ENCODE measurements at regions not wholly inside any gene's neighbourhood (a gene's known extent, or its start where the extent isn't known, plus 50 kb on each side); places are given as distances from the start of the nearest gene placed in this dataset.

DNA sequence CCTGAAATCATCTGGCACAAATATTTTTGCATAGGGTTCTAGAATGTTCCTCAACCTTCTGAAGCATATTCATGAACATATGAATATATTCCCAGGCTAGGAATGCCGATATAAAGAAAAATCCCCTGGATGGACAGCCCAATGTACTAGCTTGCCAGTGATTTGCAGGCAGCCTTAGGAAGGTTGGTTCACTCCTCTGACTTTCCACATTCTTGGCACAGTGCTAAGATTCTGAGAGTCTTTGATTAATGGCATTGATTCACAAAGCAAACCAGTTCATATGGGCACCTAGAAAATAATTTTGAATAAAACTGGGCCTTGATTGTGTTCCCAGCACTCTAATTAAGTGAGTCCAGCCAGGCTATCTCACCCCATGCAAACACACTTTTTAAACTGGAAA is 56.9 kb upstream of the ENPP4 start:
- in situ Hi-C loops (cut with MboI; ENCODE audit: low sequenced_read_pairs) = loop anchor here (25.0 kb wide), 1 partner anchor 339 kb away; no protein-coding TSS in a partner anchor

- in situ Hi-C loops (cut with MboI; ENCODE audit: low sequenced_read_pairs) = no loop called here
Measured at GRCh38 chr6:46078294-46078693, 51.5 kb upstream of the ENPP4 start.

DNA sequence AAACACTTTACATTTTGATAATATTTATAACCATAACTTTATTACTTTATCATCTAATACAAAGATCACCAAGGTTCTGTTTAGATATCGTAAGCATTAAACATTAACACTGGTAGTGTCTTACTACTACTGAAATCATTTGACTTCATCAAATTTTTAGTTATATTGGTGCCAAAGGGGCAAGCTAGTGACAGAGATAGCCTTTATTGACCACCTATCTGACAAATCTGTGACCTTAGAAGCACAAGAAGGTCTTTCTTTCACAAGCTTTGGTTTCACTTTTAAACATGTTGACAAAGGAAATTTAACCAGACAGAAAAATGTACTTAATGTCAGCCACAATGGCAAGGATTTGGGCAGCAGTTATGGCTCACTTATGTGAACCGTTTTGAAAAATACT is 50.7 kb upstream of the ENPP4 start:
- in situ Hi-C loops (cut with MboI; ENCODE audit: low sequenced_read_pairs) = no loop called here
